GM12873 (cell line): ENCODE measurements at regions not wholly inside any gene's neighbourhood (a gene's known extent, or its start where the extent isn't known, plus 50 kb on each side); places are given as distances from the start of the nearest gene placed in this dataset.

Experiments used
- TF ChIP-seq, protein P1 (sequence below): IDR thresholded peaks from 2 replicates; pipeline ENCODE4 v1.5.1; 2012; ENCODE audit warnings: low read depth, mild to moderate bottlenecking, moderate library complexity, low read length, control low read depth; ENCODE audit not compliant: insufficient read depth; ENCODE audit errors: missing control alignments

DNA sequence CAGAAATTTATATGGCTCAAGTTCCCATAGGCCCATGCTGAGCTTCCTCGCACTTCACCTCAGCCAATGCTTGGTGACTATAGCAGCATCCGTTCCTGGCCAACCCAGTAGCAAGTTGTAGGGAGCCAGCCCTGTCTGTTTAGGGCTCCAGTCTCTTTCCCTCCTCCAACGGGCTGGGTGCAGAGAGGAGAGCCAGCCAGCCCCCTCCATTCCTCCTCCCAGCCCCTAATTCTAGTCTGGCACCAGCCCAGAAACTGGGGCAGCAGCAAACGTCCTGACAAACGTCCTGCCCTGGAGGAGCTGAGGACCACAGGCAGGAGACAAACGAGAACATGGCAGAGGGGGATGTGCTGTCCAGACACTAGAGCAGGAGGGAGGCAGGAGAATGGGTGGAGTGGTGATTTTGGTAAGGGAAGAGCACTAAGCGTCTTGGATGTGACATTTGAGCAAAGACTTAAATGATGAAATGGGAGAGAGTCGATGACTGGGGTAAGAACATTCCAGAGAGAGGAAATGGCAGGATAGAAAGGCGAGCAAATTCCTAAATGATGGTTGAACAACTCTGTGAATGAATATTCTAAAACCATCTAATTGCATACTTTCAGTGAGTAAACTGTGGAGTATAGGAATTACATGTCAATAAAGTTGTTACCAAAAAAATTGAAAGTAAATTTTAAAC, 222.5 kb upstream of the DAPK1 start:
- TF ChIP-seq, protein P1, sequence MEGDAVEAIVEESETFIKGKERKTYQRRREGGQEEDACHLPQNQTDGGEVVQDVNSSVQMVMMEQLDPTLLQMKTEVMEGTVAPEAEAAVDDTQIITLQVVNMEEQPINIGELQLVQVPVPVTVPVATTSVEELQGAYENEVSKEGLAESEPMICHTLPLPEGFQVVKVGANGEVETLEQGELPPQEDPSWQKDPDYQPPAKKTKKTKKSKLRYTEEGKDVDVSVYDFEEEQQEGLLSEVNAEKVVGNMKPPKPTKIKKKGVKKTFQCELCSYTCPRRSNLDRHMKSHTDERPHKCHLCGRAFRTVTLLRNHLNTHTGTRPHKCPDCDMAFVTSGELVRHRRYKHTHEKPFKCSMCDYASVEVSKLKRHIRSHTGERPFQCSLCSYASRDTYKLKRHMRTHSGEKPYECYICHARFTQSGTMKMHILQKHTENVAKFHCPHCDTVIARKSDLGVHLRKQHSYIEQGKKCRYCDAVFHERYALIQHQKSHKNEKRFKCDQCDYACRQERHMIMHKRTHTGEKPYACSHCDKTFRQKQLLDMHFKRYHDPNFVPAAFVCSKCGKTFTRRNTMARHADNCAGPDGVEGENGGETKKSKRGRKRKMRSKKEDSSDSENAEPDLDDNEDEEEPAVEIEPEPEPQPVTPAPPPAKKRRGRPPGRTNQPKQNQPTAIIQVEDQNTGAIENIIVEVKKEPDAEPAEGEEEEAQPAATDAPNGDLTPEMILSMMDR, result no peak

DNA sequence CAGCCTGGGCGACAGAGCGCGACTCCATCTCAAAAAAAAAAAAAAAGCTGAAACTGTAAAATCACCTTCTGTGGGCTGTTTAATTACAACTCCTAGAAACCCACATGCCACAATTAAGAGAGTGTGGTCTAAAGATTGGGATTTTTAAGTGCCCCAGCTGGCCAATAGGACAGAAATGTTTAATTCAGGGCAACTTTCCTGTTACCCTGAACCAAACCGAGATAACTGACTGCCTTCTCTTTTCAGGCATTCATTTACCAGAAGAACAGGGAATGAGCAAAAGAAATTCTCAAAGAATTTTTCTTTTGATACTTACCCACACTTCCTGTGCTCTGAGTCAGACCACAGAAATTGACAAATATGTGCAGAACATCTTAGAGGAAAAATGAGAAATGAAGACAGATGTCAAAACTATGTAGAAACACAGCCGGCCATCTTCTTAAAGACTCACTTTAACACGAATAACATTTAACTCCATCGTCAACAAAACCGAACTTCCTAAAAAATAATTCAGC, 221.3 kb upstream of the DAPK1 start:
- TF ChIP-seq, protein P1, result no peak

DNA sequence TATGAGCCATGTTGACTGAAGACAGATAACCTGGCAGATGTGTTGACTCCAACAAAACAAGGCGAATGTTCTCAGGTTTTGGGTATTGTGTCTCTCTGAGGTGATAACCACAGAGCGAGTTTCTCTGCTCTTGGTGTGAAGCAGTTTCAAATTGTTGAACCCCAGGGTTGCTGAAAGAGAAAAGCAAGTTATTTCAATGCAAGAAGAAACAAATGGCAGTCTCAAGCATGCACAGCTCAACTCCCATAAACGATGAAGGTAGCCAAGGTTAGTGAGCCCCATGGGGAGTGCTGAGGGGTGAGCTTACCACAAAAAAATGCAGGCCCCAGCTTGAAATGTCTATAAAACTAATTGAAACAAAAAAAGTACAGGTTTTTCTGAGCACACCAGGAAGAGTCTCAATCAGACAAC, 220.8 kb upstream of the DAPK1 start:
- TF ChIP-seq, protein P1, result no peak

DNA sequence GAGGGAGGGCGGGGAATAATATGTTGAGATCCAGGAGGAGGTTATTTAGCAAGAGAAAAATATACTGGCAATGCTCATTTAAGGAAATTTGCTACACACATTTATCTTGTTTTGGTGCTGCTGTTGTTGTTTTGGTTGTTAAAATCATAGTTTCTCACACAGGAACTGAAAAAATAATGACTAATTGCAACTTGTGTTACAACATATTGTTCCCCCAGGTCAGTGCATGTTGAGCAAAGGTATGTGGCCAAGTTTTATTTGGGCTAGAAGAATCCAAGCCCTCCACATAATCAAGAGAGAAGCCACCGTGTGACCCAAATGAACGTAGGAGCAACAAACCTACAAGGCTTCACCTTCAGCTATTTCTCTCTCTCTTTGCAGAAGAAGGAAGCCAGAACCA, 220.3 kb upstream of the DAPK1 start:
- TF ChIP-seq, protein P1, result no peak

DNA sequence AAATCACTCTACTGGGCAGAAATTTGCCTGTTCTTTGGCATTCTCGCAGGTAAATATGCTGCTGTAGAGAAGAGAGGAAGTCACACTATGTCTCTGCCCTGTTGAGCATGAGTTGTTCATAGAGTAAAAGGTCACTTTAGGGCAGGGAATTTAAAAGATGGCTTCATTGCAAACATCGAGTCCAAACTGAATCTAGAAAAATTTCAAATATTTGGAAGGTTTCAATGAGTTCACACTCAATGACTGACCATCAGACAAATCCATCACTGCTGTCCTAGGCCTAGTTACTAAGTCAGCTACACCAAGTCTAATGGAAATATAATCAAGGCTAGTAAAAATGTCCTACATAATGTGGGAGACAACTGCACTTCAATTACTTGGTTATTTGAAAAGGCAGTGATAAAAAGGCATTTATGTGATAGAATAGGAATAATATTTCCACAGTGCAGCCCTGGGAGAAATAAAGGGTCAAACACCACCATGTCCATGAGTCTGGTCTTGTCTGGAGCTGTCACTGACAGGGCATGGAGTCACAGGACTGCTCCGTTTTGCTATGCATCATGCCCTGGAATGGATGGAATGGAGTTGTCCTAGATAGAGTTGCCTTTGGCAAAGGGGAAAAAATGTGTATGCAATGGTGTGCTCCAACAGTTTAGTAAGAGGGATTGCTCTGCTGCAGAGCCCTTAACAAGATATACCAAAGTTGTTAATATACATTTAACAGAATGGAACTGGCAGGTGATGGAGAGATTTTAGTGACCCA, 218.5 kb upstream of the DAPK1 start:
- TF ChIP-seq, protein P1, result no peak

DNA sequence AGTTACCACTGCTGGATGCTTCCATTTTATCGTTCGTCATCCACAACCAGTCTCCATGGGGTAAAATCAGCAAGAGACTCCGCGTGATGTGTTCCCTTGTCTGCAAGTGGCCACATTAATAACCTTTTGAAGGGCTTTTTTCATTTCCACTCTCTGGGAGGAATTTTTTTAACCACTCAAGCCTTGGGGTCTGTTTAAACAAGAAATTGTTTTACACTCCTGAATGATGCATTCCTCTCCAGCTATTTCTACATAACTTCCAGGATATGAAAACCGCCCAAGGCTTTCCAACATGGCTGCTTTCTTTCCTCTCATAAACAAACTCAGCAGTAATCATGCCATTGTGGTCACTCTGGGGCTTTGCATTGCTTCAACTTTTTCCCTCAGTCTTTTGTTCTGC, 217.2 kb upstream of the DAPK1 start:
- TF ChIP-seq, protein P1, result no peak

DNA sequence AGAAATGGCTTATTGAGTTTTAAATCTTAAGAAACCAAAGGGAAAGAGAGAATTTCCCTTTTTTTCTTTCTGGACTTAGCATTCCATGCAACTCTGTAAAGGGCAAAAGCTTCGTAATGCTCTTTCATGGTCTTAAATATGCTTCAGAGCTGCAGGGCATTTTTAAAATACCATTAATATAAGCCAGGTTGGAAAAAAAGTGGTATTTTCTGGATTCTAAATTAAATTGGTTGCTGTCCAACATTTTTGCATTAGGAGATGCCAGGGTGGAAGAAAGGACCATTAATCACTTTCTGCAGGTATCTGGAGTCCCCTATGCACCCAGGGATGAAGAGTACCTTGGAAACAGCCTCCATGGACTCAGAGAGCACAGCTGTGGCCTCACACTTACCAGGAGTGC, 215.1 kb upstream of the DAPK1 start:
- TF ChIP-seq, protein P1, result no peak
